Astrocyte of the cerebellum (primary cell): ENCODE measurements at regions not wholly inside any gene's neighbourhood (a gene's known extent, or its start where the extent isn't known, plus 50 kb on each side); places are given as distances from the start of the nearest gene placed in this dataset.
"Not testable (repeated sequence)": the region's sequence is repeated elsewhere in the genome, so short reads cannot be mapped to it uniquely, and the experiment has no call there.

Experiments used
- DNase-seq: peaks from one replicate; pipeline ENCODE4 v3.0.0-alpha.2; 2011; ENCODE audit warnings: low read depth
- H3K4me3 ChIP-seq: 2 replicates; pipeline ENCODE4 v1.5.1; 2011; ENCODE audit warnings: mild to moderate bottlenecking, low read depth, low read length, moderate library complexity
- in situ Hi-C: cut with HindIII; loops from 2 replicates; pipeline ENCODE4 v1.10.0; 2017; ENCODE audit warnings: low sequenced_read_pairs
- TF ChIP-seq, protein P1 (sequence below): IDR thresholded peaks from 2 replicates; pipeline ENCODE4 v1.5.1; 2012; ENCODE audit warnings: low read length, low read depth, moderate library complexity, mild to moderate bottlenecking; ENCODE audit errors: missing control alignments

DNA sequence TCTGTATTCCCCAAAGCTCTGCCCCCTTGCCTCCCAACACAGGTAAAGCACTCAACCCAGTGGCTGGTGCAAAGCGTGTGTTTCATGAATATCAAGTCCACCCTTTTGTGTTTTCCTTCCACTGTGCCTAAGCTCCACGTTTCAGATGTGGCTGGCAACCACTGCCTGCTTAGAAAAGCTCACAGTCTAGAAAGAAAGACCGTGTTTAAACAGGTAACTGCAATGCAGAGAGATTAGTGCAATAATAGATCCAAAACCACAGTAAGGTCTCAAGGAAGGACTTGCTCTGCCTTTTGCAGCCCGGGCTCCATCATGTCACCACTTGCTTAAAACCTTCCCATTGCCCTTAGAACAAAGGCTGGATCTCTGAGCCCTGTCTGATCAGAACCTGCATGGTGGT lies 240.2 kb upstream of the C16orf82 start:
- in situ Hi-C loops, result no loop called here
- no peak overlapping the region for H3K4me3 ChIP-seq
- TF ChIP-seq, protein P1, sequence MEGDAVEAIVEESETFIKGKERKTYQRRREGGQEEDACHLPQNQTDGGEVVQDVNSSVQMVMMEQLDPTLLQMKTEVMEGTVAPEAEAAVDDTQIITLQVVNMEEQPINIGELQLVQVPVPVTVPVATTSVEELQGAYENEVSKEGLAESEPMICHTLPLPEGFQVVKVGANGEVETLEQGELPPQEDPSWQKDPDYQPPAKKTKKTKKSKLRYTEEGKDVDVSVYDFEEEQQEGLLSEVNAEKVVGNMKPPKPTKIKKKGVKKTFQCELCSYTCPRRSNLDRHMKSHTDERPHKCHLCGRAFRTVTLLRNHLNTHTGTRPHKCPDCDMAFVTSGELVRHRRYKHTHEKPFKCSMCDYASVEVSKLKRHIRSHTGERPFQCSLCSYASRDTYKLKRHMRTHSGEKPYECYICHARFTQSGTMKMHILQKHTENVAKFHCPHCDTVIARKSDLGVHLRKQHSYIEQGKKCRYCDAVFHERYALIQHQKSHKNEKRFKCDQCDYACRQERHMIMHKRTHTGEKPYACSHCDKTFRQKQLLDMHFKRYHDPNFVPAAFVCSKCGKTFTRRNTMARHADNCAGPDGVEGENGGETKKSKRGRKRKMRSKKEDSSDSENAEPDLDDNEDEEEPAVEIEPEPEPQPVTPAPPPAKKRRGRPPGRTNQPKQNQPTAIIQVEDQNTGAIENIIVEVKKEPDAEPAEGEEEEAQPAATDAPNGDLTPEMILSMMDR, result no peak
- DNase-seq, result no peak

DNA sequence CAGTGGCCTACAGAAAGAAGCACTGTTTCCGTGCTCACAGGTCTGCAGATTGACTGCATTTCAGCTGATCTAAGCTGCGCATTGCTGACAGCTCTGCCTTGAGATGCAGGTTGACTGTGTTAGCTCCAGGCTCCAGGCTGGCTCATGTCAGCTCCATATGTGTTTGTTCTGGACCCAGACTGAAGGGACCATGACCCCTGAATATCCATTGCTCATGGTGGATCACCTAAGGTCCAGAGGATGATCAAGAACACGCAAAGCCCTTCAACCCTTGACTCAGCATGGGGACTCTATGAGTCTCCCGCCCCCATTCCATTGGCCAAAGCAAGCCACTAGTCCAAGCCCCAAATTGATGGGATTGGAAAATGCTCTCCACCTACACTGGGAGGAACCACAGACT lies 239.3 kb upstream of the C16orf82 start:
- in situ Hi-C loops, result no loop called here
- no peak for DNase-seq
- TF ChIP-seq, protein P1, result no peak
- H3K4me3 ChIP-seq, result no peak overlapping the region

DNA sequence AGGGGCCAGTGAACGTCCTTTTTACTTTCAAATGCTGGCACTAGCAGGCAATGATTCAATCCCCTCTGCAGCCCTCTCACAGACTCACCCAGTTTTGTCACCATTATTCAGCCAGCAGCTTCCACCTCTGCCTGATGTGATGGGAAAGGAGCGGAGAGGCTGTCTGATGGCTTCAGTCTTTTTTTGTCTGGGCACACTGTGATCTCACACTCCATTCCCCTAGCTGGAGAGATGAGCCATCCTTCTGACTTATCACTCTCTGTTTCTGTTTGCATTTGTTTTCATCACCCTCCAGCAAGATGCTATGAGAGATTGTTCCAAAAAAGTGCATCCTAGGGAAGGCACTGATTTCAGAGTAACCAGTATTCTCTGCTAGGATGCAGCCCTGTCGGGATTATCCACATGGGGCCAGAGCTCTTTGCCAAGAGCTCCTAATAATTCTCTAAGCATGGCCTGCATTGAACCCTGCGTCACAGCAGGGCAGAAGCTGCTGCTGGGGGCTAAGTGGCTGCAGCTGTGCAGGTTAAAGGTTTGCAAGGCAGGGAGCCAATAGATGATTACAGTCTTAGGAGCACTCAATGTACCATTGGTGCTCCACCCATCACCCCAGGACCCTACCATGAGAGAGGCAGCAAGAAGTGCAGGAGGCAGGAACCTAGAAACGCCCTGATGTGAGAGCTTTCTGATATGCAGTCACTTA lies 236.1 kb upstream of the C16orf82 start:
- in situ Hi-C loops, result no loop called here
- DNase-seq, result no peak
- TF ChIP-seq, protein P1, result no peak
- H3K4me3 ChIP-seq, result no peak overlapping the region

DNA sequence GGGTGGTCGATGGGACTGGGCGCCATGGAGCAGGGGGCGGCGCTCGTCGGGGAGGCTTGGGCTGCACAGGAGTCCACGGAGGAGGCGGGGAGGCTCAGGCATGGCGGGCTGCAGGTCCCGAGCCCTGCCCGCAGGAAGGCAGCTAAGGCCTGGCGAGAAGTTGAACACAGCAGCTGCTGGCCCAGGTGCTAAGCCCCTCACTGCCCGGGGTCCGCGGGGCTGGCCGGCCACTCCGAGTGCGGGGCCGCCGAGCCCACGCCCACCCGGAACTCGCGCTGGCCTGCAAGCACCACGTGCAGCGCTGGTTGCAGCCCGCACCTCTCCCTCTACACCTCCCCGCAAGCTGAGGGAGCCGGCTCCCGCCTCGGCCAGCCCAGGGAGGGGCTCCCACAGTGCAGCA lies 230.6 kb upstream of the C16orf82 start:
- in situ Hi-C loops, H3K4me3 ChIP-seq, DNase-seq: not testable (repeated sequence)

DNA sequence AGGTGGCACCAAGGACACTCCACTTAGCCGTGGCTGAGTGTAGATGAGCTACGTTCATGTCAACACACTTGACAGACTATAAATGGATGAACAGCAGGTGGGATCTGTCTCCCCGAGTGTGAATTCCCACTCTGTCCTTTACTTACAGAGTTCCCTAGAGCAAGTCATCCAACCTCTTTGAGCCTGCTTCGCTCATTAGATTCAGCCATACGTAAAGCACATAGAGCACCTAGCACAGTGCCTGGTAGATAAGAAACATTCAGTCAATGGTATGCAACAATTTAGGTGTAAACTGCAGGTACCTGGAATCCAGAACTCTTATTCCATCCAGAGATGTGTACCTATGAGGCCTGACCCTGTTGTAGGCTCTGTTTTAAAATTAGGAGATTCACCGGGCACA lies 227.8 kb upstream of the C16orf82 start:
- in situ Hi-C loops, result no loop called here
- TF ChIP-seq, protein P1, result no peak
- DNase-seq, result no peak
- H3K4me3 ChIP-seq, result no peak overlapping the region

DNA sequence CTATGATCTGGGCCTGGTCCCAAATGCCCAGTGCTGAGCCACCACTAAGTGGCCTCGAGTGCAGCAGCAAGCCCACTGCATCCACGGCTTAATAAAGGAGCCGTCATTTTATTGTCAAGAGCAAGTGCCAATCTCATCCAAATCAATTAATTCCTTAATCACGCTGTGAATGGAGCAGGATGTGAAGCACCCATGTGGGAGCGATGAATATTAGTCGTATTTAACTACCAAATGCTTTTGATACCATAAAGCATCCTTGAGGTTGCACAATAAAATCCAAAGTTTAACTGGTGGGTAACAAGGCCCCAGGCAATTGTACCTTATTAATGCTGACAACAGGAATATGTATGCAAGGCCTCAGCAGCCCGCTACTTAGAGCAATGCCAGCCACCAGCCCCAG lies 226.0 kb upstream of the C16orf82 start:
- TF ChIP-seq, protein P1, result no peak
- no peak overlapping the region for H3K4me3 ChIP-seq
- DNase-seq, result no peak
- in situ Hi-C loops, result no loop called here

DNA sequence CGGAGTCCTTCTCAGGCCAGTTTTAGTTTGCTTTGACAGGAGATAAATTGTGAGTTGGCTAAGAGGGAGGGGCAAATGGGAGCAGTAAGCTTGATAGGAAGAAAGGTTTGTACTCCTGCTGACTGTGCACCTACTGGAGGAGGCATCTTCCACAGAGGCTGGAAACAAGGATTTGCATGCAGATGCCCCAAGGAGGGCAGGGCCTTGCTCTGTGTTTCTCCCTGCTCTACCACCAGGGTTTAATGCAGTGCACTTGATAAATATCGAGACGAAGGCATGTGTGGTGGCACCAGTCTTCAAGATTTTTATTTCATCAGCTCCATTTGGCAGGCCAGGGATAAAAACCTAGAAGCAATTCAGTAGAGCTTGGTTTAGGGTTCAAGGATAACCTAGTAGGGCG lies 210.5 kb upstream of the C16orf82 start:
- TF ChIP-seq, protein P1, result no peak
- DNase-seq, result no peak
- no peak overlapping the region for H3K4me3 ChIP-seq
- in situ Hi-C loops, result no loop called here
